Ovary (tissue), 3 donors: ENCODE measurements at regions not wholly inside any gene's neighbourhood (a gene's known extent, or its start where the extent isn't known, plus 50 kb on each side); places are given as distances from the start of the nearest gene placed in this dataset.

Experiments used
- EP300 ChIP-seq: sonication (generic); formaldehyde crosslinking; IDR thresholded peaks from one replicate; pipeline ENCODE4 v1.6.1; 2017; ENCODE audit warnings: antibody characterized with exemption
- POLR2A ChIP-seq: fragments of 450-650 bp; IDR thresholded peaks from one replicate; pipeline ENCODE4 v1.6.1; 2017; ENCODE audit warnings: antibody characterized with exemption, mild to moderate bottlenecking, moderate library complexity
- TF ChIP-seq, protein P1 (sequence below), 3 donors: fragments of 450-650 bp in 2 of 3; fragments of 200-600 bp in 1 of 3; IDR thresholded peaks; one replicate each; pipeline versions ENCODE4 v1.5.1 to v1.8.0; 2016 to 2022; ENCODE audit warnings: antibody characterized with exemption in 3 of 3, mild to moderate bottlenecking in 1 of 3
- donor health status: DM: no; HTN: no; CAD: no.

DNA sequence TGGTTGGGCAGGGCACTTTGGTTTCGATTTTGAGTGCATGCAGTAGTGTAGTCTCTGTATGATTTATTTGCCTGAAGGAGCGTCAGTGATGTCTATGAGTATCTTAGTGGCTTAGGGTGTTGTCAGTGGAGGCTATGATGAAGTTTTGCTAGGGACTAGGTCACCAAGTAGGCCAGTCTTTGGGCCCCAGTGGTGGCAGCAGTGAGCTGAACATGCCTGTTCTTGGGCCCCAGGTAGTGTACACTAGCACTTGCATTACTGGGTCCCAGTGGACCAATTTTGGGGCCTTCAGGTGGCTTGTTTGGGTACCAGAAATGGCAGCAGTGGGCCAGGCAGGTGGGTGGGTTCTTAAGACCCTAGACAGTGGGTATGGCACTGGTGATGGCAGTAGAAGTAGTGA, 598.7 kb upstream of the SPRY2 start:
- no peak for TF ChIP-seq POLR2A
- TF ChIP-seq EP300, result no peak
- TF ChIP-seq, protein P1, sequence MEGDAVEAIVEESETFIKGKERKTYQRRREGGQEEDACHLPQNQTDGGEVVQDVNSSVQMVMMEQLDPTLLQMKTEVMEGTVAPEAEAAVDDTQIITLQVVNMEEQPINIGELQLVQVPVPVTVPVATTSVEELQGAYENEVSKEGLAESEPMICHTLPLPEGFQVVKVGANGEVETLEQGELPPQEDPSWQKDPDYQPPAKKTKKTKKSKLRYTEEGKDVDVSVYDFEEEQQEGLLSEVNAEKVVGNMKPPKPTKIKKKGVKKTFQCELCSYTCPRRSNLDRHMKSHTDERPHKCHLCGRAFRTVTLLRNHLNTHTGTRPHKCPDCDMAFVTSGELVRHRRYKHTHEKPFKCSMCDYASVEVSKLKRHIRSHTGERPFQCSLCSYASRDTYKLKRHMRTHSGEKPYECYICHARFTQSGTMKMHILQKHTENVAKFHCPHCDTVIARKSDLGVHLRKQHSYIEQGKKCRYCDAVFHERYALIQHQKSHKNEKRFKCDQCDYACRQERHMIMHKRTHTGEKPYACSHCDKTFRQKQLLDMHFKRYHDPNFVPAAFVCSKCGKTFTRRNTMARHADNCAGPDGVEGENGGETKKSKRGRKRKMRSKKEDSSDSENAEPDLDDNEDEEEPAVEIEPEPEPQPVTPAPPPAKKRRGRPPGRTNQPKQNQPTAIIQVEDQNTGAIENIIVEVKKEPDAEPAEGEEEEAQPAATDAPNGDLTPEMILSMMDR (IDR thresholded peaks at IDR 0.05), result no peak
